Omental fat pad (tissue), 3 donors: ENCODE measurements at regions not wholly inside any gene's neighbourhood (a gene's known extent, or its start where the extent isn't known, plus 50 kb on each side); places are given as distances from the start of the nearest gene placed in this dataset.

Experiments used
- ATAC-seq: fragments of 150-250 bp; one replicate; pipeline ENCODE4 v1.9.1; 2016; ENCODE audit warnings: mild to moderate bottlenecking, moderate library complexity; ENCODE audit not compliant: low FRiP score
- DNase-seq: peaks from one replicate; pipeline ENCODE4 v3.0.0-alpha.2; 2019; ENCODE audit warnings: low spot score
- CTCF ChIP-seq, 3 donors: fragments of 450-650 bp; IDR thresholded peaks; one replicate each; pipeline ENCODE4 v1.5.1; 2016 to 2017; ENCODE audit warnings: antibody characterized with exemption in 3 of 3, mild to moderate bottlenecking in 3 of 3, moderate library complexity in 2 of 3

- ATAC-seq (peak; percentile 40), DNase-seq (no peak)
- no peak for TF ChIP-seq CTCF (IDR thresholded peaks at IDR 0.05)
These were observed 295.7 kb downstream of the ADGRD1 start for GRCh38 chr12:131249246-131250027.

DNA sequence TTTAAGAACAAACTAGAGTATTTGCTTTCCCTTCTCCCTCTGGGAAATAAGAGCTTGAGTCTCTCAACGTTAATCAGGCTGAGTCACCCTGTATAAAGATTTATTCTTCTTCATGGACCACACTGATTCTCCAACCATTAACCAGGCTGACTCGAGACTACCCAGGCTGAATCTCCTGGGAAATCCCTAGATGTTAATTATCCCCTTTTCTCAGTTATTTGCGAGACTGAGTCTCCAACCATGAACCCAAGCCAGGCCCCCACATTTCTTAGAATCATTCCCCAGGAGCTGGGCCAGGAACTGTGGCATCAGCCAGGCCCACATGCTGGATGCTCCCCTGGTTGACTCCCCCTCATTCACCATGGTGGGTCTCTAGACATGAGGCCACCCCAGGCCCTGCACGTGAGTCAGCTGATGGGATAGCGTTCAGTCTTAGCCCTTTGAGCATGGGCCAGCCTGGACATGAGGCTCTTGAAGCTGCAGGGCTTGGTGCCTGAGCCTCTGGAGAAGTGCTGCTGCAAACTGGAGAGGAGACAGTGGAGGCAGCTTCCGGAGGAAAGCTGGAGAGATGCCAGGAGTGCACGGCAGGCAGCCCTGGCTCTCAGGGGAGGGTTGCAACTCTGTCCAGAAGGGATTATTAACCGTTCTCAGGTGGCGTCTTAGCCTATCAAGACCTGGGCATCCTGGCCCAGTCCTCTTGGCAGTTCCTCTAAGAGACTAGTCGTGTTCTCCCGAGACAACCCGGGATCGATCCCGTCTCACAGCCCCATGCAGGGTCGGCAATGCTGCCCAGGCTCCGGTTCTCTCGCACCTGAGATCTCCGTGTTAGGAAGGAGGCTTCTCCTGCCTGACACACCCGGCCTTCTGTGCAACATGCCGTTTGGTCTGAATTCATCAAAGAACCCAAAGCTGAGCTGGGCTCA lies 296.6 kb downstream of the ADGRD1 start:
- no peak for TF ChIP-seq CTCF (IDR thresholded peaks at IDR 0.05)
- DNase-seq (no peak), ATAC-seq (peak; percentile 55)

GRCh38 chr12:131250951-131251315 lies 297.2 kb downstream of the ADGRD1 start:
- DNase-seq (no peak), ATAC-seq (no peak)
- no peak for TF ChIP-seq CTCF (IDR thresholded peaks at IDR 0.05)

- DNase-seq: no peak
- no peak for TF ChIP-seq CTCF (IDR thresholded peaks at IDR 0.05)
- ATAC-seq: no peak
These were observed 297.8 kb downstream of the ADGRD1 start for GRCh38 chr12:131251336-131252101.

DNA sequence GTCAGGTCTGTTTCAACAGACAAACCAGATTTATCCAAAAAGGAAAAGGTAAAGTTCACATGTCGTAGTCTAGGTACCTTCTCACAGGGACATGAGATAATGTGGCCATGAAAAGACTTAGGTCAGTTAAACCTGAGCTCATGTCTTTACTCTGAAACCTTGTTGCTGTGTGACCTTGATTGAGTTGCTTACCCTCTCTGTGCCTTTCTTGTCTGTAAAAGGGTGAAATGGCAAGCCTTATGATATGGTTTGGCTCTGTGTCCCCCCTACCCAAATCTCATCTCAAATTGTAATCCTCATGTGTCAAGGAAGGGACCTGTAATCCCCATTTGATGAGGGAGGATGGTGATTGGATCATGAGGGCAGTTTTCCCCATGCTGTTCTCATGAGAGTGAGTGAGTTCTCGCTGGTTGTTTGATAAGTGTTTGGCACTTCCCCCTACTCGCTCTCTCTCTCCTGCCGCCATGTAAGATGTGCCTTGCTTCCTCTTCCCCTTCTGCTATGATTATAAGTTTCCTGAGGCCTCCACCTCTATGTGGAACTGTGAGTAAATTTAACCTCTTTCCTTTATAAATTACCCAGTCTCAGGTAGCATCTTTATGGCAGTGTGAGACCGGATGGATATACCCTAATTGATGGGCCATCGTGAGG lies 299.8 kb downstream of the ADGRD1 start:
- no peak for TF ChIP-seq CTCF (IDR thresholded peaks at IDR 0.05)
- ATAC-seq (no peak), DNase-seq (no peak)

- peak in 1 of 3 donors; percentile 3 for TF ChIP-seq CTCF (IDR thresholded peaks at IDR 0.05)
These were observed 300.7 kb downstream of the ADGRD1 start for GRCh38 chr12:131254374-131254773.

More at GRCh38 chr12:131254374-131254773, 300.7 kb downstream of the ADGRD1 start:
- ATAC-seq (no peak), DNase-seq (no peak)
